NB4 (cell line): ENCODE measurements at regions not wholly inside any gene's neighbourhood (a gene's known extent, or its start where the extent isn't known, plus 50 kb on each side); places are given as distances from the start of the nearest gene placed in this dataset.

Experiments
- DNase-seq: peaks from one replicate; pipeline ENCODE4 v3.0.0; 2010; ENCODE audit warnings: low read depth
- H3K4me3 ChIP-seq: one replicate; pipeline ENCODE4 v1.5.1; 2011; ENCODE audit warnings: mild to moderate bottlenecking, low read depth, low read length, moderate library complexity
- CTCF ChIP-seq: IDR thresholded peaks from one replicate; pipeline ENCODE4 v1.5.1; 2012; ENCODE audit warnings: low read depth, low read length
- MAX ChIP-seq: IDR thresholded peaks from 2 replicates; pipeline ENCODE4 v1.6.1; 2011; ENCODE audit warnings: low read depth, low read length
- MYC ChIP-seq: IDR thresholded peaks from 2 replicates; pipeline ENCODE4 v1.6.1; 2011; ENCODE audit warnings: low read depth, low read length
- POLR2A ChIP-seq: IDR thresholded peaks from 2 replicates; pipeline ENCODE4 v1.6.1; 2011; ENCODE audit warnings: mild to moderate bottlenecking; ENCODE audit not compliant: insufficient read length; ENCODE audit errors: extremely low read depth

- no peak overlapping the region for H3K4me3 ChIP-seq
- no peak for DNase-seq
- TF ChIP-seq POLR2A (no peak), MAX (no peak), MYC (no peak), CTCF (no peak)
These were observed 131.8 kb upstream of the SRSF6 start for GRCh38 chr20:43325926-43326325.

GRCh38 chr20:43323592-43323991 is 133.9 kb upstream of the PTPRT start:
- TF ChIP-seq MYC (no peak), POLR2A (no peak), MAX (no peak), CTCF (no peak)
- no peak overlapping the region for H3K4me3 ChIP-seq
- no peak for DNase-seq

- H3K4me3 ChIP-seq: no peak overlapping the region
- no peak for DNase-seq
- TF ChIP-seq POLR2A: no peak
- no peak for TF ChIP-seq MYC
- TF ChIP-seq CTCF: no peak
- TF ChIP-seq MAX: no peak
These were observed 133.1 kb upstream of the PTPRT start for GRCh38 chr20:43322851-43323250.

GRCh38 chr20:43320536-43320935 is 130.8 kb upstream of the PTPRT start:
- DNase-seq: no peak
- no peak overlapping the region for H3K4me3 ChIP-seq
- TF ChIP-seq MYC: no peak
- TF ChIP-seq MAX: no peak
- TF ChIP-seq CTCF: no peak
- no peak for TF ChIP-seq POLR2A

GRCh38 chr20:43318755-43319297 is 129.1 kb upstream of the PTPRT start:
- TF ChIP-seq CTCF (no peak), MAX (no peak), MYC (no peak), POLR2A (no peak)
- H3K4me3 ChIP-seq: no peak overlapping the region
- no peak for DNase-seq

GRCh38 chr20:43316271-43316670 is 126.6 kb upstream of the PTPRT start:
- TF ChIP-seq MYC (no peak), POLR2A (no peak), MAX (no peak), CTCF (no peak)
- DNase-seq: no peak
- H3K4me3 ChIP-seq: no peak overlapping the region
